ENCODE measurements at regions not wholly inside any gene's neighbourhood (a gene's known extent, or its start where the extent isn't known, plus 50 kb on each side); places are given as distances from the start of the nearest gene placed in this dataset.
"Not testable (repeated sequence)": the region's sequence is repeated elsewhere in the genome, so short reads cannot be mapped to it uniquely, and the experiment has no call there.

- no peak overlapping the region for H3K4me3 ChIP-seq (replicated peaks; ENCODE audit: low read depth, low read length)
- no peak for TF ChIP-seq CTCF (IDR thresholded peaks at IDR 0.05; ENCODE audit: low read depth, low read length, missing control alignments)
- DNase-seq (ENCODE audit: extremely low read depth, low read depth), result no peak
Measured at GRCh38 chr20:22729616-22730236, 145.4 kb upstream of the FOXA2 start.

GRCh38 chr20:22732751-22733150 lies 148.4 kb upstream of the FOXA2 start:
- TF ChIP-seq CTCF (IDR thresholded peaks at IDR 0.05; ENCODE audit: low read depth, low read length, missing control alignments), result no peak
- H3K4me3 ChIP-seq (replicated peaks; ENCODE audit: low read depth, low read length), result no peak overlapping the region

GRCh38 chr20:22734946-22735647 lies 150.7 kb upstream of the FOXA2 start:
- peak; percentile 20 for TF ChIP-seq CTCF (IDR thresholded peaks at IDR 0.05; ENCODE audit: low read depth, low read length, missing control alignments)
- not testable (repeated sequence) for H3K4me3 ChIP-seq (replicated peaks; ENCODE audit: low read depth, low read length); DNase-seq (ENCODE audit: extremely low read depth, low read depth)

More at GRCh38 chr20:22732751-22733150, 148.4 kb upstream of the FOXA2 start:
- no peak for DNase-seq (ENCODE audit: extremely low read depth, low read depth)

GRCh38 chr20:22740829-22741228 lies 156.5 kb upstream of the FOXA2 start:
- no peak for TF ChIP-seq CTCF (IDR thresholded peaks at IDR 0.05; ENCODE audit: low read depth, low read length, missing control alignments)
- no peak for DNase-seq (ENCODE audit: extremely low read depth, low read depth)
- H3K4me3 ChIP-seq (replicated peaks; ENCODE audit: low read depth, low read length), result no peak overlapping the region

GRCh38 chr20:22744341-22745193 lies 160.2 kb upstream of the FOXA2 start:
- no peak for DNase-seq (ENCODE audit: extremely low read depth, low read depth)
- no peak for TF ChIP-seq CTCF (IDR thresholded peaks at IDR 0.05; ENCODE audit: low read depth, low read length, missing control alignments)
- H3K4me3 ChIP-seq (replicated peaks; ENCODE audit: low read depth, low read length), result no peak overlapping the region

GRCh38 chr20:22745194-22745500 lies 160.8 kb upstream of the FOXA2 start:
- no peak overlapping the region for H3K4me3 ChIP-seq (replicated peaks; ENCODE audit: low read depth, low read length)
- no peak for TF ChIP-seq CTCF (IDR thresholded peaks at IDR 0.05; ENCODE audit: low read depth, low read length, missing control alignments)
- no peak for DNase-seq (ENCODE audit: extremely low read depth, low read depth)

All from HFF-Myc (cell line).